Endothelial cell (in vitro differentiated cells): ENCODE measurements at regions not wholly inside any gene's neighbourhood (a gene's known extent, or its start where the extent isn't known, plus 50 kb on each side); places are given as distances from the start of the nearest gene placed in this dataset.
A peak's percentile ranks its signal among the peaks of the same experiment; 100 is the strongest.
"Not testable (repeated sequence)": the region's sequence is repeated elsewhere in the genome, so short reads cannot be mapped to it uniquely, and the experiment has no call there.

Source experiments
- DNase-seq: peaks from one replicate; pipeline ENCODE4 v3.0.0; 2021; ENCODE audit warnings: low spot score
- H3K27ac Mint-ChIP-seq: one replicate; pipeline ENCODE4 v1.8.0; 2021; ENCODE audit warnings: mixed read lengths, inconsistent platforms; ENCODE audit not compliant: unreplicated experiment
- H3K27me3 Mint-ChIP-seq: one replicate; pipeline ENCODE4 v1.8.0; 2021; ENCODE audit warnings: mild to moderate bottlenecking, moderate library complexity, mixed read lengths, inconsistent platforms; ENCODE audit not compliant: unreplicated experiment
- H3K36me3 Mint-ChIP-seq: one replicate; pipeline ENCODE4 v1.8.0; 2021; ENCODE audit warnings: mild to moderate bottlenecking, low read depth, mixed read lengths, inconsistent platforms; ENCODE audit not compliant: unreplicated experiment
- H3K4me1 Mint-ChIP-seq: one replicate; pipeline ENCODE4 v1.8.0; 2021; ENCODE audit warnings: mild to moderate bottlenecking, mixed read lengths, inconsistent platforms; ENCODE audit not compliant: unreplicated experiment
- H3K4me3 Mint-ChIP-seq: one replicate; pipeline ENCODE4 v1.8.0; 2021; ENCODE audit warnings: mild to moderate bottlenecking, mixed read lengths, inconsistent platforms; ENCODE audit not compliant: unreplicated experiment
- H3K9me3 Mint-ChIP-seq: one replicate; pipeline ENCODE4 v1.8.0; 2021; ENCODE audit warnings: mixed read lengths, inconsistent platforms; ENCODE audit not compliant: unreplicated experiment
- TF ChIP-seq, protein P1 (sequence below): fragments of 200-600 bp; sonication (generic); IDR thresholded peaks from one replicate; pipeline ENCODE4 v1.5.0; 2021; ENCODE audit warnings: antibody characterized with exemption; ENCODE audit not compliant: unreplicated experiment

DNA sequence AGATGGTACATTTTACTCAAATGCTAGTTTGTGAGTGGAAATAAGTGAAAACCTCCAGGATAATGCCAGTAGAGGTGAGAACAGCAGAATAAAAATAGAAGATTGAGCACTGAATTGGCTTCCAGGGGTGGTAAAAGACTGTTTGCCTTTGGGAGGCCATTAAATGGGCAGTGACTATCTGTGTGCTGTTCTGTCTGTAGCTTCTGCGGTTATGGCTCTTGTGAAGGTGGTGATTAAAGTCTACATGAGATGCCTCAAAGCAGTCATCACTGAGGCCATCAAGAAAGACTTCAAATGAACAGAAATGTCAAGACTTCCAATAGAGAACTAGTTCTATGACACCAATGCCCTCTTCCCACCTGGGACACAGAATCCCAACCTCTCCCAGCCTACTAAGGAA, 108.8 kb downstream of the EFHB start:
- no peaks in the 10 kb centered on the region for H3K36me3 Mint-ChIP-seq
- no peaks in the 10 kb centered on the region for H3K27me3 Mint-ChIP-seq
- no peaks in the 10 kb centered on the region for H3K9me3 Mint-ChIP-seq
- TF ChIP-seq, protein P1, sequence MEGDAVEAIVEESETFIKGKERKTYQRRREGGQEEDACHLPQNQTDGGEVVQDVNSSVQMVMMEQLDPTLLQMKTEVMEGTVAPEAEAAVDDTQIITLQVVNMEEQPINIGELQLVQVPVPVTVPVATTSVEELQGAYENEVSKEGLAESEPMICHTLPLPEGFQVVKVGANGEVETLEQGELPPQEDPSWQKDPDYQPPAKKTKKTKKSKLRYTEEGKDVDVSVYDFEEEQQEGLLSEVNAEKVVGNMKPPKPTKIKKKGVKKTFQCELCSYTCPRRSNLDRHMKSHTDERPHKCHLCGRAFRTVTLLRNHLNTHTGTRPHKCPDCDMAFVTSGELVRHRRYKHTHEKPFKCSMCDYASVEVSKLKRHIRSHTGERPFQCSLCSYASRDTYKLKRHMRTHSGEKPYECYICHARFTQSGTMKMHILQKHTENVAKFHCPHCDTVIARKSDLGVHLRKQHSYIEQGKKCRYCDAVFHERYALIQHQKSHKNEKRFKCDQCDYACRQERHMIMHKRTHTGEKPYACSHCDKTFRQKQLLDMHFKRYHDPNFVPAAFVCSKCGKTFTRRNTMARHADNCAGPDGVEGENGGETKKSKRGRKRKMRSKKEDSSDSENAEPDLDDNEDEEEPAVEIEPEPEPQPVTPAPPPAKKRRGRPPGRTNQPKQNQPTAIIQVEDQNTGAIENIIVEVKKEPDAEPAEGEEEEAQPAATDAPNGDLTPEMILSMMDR, result no peak
- no peak overlapping the region for H3K4me3 Mint-ChIP-seq
- no peak for DNase-seq
- no peak overlapping the region for H3K27ac Mint-ChIP-seq
- no peaks in the 10 kb centered on the region for H3K4me1 Mint-ChIP-seq

DNA sequence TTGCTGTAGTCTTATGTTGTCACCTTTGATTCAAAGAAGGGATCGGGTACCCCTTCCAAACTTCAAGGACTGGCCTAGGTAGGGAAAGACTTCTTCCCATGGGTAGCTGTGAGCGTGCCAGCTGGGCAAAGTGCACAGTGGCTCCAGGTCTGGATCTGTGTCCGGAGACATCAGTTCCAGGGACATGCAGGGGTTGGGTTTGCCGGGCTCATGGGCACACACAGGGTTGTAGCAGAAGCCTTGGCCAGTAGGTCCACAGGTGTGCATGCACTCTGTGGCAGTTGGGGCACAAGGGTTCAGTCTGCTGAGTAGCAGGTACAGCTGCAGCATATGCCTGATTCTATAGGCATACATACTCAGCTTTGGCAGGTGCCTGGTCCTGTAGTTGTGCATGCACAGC, 111.2 kb downstream of the EFHB start:
- Mint-ChIP-seq H3K4me3 (no peak overlapping the region), H3K4me1 (no peaks in the 10 kb centered on the region), H3K36me3 (no peaks in the 10 kb centered on the region), H3K9me3 (no peaks in the 10 kb centered on the region), H3K27me3 (no peaks in the 10 kb centered on the region), H3K27ac (no peak overlapping the region)
- DNase-seq, result no peak
- TF ChIP-seq, protein P1, result no peak

DNA sequence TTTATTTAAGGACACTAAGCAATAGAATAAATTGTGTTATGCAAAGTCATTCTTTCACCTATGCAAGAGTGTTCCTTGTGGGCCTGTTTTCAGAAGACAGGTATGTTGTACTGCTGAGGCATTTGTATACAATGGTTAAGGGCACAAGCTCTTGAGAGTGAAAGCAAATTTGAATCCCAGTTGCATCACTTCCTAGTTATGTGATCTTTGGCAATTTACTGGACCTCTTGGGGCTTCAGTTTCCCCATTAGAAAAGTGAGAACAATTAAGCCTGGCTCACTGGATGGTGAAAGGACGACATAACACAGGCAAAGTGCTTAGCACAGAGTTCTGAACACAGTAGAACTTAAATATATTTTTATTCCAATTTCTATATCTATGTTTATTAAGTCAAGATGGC, 117.4 kb downstream of the EFHB start:
- Mint-ChIP-seq H3K4me3 (no peak overlapping the region), H3K9me3 (no peaks in the 10 kb centered on the region), H3K27ac (no peak overlapping the region), H3K4me1 (peaks cover 12% of the 10 kb centered on the region), H3K36me3 (no peaks in the 10 kb centered on the region), H3K27me3 (no peaks in the 10 kb centered on the region)
- DNase-seq, result no peak
- TF ChIP-seq, protein P1, result no peak

DNA sequence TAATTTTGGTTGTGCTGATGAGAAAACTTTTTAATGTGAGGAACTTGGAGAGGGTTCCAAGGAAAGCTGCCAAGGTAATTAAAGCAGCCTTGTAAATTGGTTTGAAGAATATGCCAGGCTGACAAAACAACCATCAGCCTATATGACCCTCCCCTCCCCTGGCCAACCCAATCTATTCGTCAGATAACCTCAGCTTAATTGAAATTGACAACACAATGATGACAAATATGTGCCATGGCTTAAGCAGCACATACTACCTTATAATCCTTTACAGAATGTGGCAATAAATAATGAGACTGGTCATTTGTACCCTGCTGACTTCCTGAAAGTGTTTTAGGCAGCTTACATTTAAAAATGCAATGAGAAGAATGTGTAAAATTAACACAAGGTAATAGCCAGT, 118.2 kb downstream of the EFHB start:
- DNase-seq, result no peak
- Mint-ChIP-seq H3K4me1 (peaks cover 19% of the 10 kb centered on the region), H3K27ac (no peak overlapping the region), H3K27me3 (no peaks in the 10 kb centered on the region), H3K9me3 (no peaks in the 10 kb centered on the region), H3K36me3 (no peaks in the 10 kb centered on the region), H3K4me3 (no peak overlapping the region)
- TF ChIP-seq, protein P1, result no peak

DNA sequence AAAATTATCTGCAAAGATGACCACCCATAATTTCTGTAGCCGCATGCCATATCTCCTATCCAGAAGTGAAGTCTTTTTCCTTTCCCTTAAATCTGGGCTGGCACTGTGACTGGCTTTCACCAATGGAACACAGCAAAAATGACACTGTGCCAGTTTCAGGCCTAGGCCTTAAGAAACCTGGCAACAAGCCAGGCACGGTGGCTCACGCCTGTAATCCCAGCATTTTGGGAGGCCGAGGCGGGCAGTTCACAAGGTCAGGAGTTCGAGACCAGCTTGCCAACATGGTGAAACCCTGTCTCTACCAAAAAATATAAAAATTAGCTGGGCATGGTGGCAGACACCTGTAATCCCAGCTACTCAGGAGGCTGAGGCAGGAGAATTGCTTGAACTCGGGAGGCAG, 120.3 kb downstream of the EFHB start:
- not testable (repeated sequence) for H3K27ac Mint-ChIP-seq, DNase-seq, H3K9me3 Mint-ChIP-seq, H3K4me3 Mint-ChIP-seq, H3K36me3 Mint-ChIP-seq, H3K27me3 Mint-ChIP-seq
- H3K4me1 Mint-ChIP-seq, result peaks cover 24% of the 10 kb centered on the region

DNA sequence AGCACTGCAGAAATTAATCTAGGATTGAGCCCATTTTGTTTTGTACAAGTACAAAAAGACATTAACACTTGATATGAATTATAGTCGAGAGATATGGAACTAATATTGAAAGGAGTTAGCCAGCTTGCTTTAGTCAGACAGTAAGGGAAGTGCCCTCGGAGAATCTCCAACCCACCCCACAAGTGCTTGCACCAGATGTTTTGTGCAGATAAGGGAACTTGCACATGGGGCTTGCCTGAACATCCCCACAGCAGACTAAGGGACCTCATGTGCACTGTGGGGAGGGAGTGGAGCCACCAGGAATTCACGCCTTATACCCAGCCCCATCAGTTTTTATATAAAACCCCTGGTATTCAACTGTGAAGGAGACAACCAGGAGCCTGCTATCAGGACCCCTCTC, 122.3 kb downstream of the EFHB start:
- Mint-ChIP-seq H3K9me3 (no peaks in the 10 kb centered on the region), H3K4me1 (peaks cover 26% of the 10 kb centered on the region), H3K27ac (no peak overlapping the region), H3K36me3 (no peaks in the 10 kb centered on the region), H3K27me3 (no peaks in the 10 kb centered on the region), H3K4me3 (no peak overlapping the region)
- TF ChIP-seq, protein P1, result no peak
- DNase-seq, result peak; percentile 37
